NCI-H526 treated with DMSO at 0.1 percent for 48 hours (cell line): ENCODE measurements at regions not wholly inside any gene's neighbourhood (a gene's known extent, or its start where the extent isn't known, plus 50 kb on each side); places are given as distances from the start of the nearest gene placed in this dataset.

ENCODE experiments used
- DNase-seq: peaks from one replicate; lab custom pipeline; 2025; lab: John Stamatoyannopoulos, UW

DNA sequence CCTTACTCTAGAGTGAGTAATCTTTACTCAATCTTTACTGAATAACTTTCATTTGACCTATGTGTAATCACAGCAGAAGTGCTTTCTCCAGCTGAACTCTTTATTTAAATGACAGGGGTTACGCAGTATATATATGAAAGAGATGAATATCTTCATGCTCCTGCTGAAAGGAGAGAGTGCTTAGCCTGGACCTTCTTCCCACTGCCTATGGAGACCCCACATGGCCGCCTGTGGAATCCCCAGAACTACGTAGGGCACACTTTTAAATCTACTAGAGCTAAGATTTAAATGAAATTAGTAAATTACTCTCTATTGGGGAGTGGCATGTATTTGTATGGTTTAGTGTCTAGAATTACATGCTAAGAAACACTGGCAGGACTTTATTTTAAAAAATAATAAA, 391.2 kb downstream of the ANKRD50 start:
- DNase-seq = no peak

DNA sequence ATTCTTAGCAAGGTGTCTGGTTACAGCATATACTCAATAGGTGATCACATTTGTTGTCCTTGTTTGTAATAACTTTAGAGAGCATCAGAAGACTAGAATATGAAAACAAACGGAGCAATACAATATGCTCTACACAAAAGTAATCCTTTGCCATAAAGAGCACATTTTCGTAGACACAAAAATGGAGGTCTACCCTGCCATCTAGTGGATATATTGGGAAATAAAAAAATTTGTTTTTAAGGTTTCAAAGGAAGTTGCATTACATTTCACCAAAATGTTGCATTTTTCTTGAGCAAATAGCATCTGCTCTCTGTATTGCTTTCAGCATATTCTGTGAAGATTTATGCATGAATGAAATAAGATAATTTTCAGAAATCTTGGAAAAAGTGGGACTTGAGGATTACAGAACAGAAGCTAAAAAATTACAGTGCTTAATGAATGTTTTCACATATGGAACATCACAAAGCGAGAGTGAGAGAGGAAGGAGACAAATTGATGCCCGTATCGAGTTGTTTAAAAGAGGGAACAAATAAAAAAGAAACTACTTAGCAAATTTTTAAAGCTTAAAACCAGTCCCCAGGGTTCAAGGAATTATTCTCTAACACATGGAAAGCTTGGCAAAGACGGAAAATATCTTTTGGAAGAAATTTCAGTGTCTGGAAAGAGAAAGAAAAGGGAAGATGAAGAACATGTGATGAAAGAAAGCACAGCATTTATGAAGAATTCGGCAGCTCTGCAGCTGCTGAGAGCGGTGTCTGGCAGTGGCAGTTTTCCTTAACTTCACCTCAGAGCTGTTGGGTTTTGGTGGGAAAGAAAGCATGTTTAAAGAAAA, 390.1 kb downstream of the ANKRD50 start:
- DNase-seq = peak; percentile 36

DNA sequence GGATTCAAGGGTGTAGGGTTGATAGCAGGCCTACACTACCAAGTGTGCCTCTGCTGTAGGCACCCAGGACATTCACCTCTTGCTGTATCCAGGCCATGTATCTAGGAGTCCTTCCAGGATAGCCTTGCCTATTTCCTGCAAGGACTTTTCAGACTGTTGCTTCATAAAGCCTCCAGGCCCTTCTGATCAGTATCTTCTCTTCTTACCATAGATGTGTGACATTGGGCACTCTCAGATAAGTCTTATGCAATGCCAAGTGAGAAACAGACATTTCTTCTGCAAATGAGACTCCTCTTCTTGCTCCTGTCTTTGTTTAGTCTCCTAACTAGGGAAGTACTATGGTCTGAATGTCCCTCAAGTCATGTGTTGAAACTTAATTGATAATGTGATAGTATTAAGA, 386.8 kb downstream of the ANKRD50 start:
- no peak for DNase-seq

DNA sequence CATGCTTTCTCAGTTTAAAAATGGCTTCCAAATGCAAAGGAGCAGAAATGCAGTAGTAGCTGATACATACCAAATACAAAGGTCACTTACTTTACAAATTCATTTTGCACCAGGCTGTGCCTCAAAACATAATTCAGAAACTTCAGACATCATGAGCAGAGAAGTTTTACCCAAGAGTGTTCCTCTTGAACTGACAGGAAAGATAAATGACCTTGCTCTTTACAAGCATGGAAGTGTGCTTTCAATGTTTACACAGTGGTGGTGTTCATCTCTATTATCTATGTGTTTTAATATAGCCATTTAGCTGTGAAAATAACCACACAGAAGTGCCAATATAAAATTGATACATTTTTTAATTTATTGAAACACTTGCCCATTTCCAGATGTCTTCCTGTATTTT, 383.4 kb downstream of the ANKRD50 start:
- no peak for DNase-seq

DNA sequence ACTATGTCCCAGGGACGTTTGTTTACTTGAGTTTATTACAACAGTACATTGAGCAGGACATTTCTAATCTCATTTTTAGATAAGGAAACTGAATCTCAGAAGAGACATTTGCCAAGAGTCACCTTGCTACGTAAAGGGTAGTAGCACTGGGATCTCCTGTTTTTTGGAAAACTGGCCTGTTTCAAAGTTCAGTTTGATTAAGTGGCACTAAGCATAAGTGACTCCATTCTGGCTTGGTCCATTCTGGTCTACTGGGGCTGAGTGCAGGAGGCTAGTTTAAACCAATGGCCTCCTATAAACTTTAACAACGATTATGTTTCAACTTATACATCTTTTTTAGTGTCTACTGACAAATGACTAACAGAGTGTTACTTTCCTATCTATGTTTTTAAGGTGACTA, 382.5 kb downstream of the ANKRD50 start:
- DNase-seq = no peak

DNA sequence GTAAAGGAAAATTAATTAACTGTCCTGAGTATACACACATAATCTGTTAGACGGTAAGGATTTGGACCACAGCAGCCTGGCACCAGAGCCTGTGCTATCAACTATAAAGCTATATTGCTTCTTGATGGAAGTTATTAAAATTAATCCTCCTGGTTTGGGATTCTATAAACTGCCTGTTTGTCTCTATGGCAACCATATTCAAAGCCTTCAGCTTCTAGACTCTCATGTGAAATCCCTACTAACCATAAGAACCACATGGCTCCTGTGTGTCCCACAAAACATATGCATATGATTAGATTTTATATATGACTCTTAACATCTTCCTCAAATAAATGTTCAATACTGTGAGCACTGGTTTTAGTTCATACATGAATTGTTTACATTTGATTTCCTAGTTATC, 380.8 kb downstream of the ANKRD50 start:
- peak; percentile 9 for DNase-seq

DNA sequence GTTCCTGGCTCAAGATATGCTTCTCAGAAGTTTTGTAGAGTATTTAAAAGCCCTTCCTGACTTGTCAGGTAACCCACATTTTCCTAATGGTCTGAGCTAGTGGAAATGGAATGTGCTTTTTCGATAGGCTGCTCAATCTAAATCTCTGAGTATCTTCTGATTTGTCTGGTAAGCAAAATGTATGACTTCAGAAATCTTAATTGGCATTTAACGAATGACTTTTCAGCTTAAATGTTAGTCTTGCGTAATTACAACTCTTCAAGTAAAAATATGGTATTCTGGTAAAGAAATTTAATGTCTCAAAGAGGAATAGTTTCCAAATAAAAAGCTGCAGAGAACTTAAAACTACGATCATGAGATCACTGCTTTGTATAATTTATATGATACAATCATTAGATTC, 379.1 kb downstream of the ANKRD50 start:
- DNase-seq = no peak

DNA sequence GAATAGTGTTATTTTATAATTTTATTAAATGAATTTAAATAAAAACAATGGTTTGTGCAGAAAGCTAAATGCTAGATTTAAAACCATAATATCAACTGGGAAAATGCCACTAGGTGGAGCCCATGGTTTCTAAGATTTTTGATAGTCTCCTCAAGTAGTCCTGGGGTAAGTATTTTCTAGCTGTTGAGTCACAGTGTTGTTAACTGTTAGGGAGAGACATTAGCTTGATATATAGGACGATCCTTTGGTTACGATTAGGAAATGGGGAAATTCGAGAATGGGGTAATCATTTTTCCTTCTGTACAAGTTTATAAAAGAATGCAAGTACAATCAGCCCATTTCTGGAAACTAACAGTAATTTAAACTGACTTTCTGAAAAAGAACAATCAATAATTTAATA, 378.4 kb downstream of the ANKRD50 start:
- peak; percentile 31 for DNase-seq

DNA sequence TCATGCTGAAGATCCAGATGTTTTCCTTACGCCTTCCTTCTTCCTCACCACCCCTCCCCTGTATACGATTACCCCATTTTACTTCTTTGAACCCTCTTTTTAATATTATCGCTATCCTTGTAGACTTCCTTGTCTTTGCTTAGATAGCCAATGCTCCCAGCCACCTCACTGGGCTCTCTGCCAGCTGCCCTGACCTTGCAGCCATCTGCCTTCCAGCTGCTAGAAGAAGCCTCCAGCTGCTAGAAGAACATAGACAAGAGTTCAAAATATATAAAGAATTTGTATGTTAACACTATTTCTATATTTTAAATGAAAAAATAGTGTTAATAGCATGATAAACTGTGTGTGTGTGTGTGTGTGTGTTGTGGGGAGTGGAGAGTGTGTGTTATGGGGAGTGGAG, 374.7 kb downstream of the ANKRD50 start:
- DNase-seq = no peak

DNA sequence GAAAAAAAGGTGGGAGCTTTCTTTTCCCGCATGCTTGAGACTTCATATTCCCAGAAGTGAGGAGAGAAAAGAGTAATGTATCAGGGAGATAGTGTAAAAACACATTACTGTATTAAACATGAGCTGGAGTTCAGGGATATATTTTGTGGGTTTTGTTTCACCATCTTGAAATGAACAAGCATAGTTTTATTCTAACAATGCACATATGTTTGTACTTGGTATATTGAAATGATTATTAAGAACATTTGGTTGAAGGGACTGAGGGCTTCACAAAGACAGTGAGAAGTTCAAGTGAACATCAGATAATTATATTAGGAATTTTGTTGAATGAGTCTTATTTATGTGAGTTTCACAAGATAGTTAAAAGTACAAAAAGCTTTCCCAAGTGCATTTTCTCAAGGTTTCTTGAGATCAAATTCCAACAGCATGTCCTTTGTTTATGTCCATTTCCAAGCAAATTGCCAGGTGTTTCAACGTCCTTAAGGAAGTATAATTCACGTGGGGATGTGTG, 368.8 kb downstream of the ANKRD50 start:
- DNase-seq = no peak

DNA sequence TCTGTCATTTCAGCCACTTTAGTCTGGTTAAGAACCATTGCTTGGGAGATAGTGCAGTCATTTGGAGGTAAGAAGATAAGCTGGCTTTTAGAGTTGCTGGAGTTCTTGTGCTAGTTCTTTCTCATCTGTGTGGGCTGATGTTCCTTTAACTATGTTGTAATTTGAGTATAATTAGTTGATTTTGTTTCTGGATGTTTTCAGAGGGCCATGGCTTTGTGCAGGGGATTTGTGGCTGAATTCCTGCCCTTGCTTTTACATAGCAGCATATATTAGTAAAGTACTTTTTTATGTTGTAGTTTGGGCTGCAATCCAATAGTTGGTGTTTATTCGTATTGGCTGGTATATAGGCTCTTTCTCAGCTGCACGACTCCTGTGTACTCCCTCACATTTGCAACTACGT, 339.6 kb downstream of the ANKRD50 start:
- DNase-seq = no peak

DNA sequence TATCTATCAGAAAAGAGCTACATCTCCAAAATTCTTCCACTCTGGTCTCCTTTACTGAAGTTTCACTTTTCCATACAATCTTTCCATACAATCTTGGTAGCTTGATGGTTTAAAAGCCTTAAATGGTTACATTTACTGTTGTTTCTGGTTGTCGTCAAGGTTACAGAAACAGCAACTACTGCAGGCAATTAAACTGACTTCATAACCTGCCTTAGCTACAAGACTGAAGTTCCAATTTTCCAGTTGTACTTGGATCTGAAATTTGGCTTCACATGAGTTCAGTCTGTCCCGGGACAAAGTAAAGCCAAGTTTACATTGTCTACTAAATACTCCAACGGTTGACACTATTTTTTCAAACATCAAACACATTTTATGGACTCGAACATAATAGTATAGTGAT, 326.4 kb downstream of the ANKRD50 start:
- DNase-seq = no peak

DNA sequence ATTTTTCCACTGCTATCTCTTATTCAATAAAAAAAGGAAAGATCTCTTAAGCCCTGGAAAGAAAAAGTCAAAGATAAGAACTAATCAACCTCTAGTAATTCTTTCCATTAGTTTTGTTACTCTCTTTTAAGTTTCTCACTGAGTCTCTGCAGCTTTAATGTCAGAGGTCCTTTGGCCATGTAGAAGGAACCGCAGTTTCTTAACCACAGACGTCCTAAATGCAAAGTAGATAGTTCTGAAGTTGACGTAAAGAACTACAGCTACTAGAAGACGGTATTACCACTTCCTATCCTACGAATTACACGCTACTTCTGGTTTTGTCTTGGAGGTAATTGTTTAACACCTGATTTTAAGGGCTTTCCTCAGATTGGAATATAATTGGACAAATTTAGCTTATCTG, 325.9 kb downstream of the ANKRD50 start:
- DNase-seq = no peak

DNA sequence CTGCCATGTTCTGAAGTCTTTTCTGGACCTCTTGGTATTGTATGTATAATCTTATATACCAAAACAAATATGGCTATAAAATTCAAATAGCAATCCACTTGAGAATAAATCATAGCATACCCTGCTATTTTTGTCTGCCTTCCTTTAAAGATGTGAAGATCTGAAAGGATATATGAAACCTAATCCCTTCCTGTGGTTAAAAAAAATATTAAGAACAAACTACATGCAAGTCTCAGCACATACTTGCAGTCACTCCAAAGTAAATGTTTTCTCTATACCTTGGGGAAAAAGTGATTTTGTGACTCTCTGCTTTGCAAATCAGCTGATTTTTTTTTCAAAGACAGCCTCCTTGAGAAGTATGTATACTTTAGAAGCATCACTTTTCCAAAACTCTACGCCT, 322.9 kb downstream of the ANKRD50 start:
- no peak for DNase-seq

DNA sequence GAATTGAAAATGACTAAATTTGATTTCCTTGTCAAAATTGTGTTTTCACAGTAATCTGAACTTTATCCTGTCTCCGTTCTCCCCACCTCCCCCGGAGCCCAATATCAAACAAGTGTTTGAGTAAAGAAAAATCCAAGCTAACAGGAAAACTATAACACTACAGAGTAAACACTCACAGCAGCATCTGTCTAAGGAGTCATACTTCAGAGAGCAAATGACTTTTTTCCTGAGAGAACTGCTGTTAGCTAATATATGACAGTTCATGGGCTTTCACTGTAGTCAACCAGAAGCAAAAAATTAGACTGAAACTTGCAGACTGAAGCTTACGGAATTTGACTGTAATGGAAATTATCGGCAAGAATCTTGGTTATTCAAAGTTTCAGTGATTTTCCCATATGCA, 321.7 kb downstream of the ANKRD50 start:
- DNase-seq = no peak

DNA sequence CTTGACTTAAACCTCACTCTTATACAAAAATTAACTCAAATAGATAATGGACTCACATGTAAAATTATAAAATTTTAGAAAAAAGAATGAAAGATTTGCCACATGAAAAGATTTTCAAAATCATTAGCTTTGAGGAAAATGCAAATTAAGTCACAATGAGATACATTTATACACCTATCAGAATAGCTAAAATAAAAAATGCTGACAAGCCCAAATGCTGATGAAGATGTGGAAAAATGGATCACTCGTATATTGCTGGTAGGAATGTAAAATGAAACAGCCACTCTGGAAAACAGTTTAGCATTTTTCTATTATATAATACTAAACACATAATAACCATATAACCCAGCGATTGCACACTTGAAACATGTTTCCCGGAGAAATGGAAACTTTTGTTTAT, 316.2 kb downstream of the ANKRD50 start:
- DNase-seq = no peak

DNA sequence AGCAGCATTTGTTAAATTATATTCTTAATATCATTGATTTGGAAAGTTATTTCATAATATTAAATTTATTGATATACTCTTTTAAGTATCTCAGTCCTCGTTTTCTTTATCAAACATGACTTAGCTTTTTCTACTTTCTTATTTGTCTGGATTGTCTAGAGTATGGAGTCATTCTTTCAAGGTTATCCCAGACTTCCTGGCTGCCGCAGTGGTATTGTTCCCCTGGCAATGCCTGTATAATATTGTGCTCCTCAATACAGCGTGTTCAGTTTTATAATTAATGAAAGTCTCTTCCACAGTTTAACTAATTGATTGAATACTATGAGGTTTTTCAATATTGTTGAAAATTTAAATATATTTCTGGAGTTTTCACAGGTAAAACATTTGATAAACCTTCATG, 310.9 kb downstream of the ANKRD50 start:
- no peak for DNase-seq

DNA sequence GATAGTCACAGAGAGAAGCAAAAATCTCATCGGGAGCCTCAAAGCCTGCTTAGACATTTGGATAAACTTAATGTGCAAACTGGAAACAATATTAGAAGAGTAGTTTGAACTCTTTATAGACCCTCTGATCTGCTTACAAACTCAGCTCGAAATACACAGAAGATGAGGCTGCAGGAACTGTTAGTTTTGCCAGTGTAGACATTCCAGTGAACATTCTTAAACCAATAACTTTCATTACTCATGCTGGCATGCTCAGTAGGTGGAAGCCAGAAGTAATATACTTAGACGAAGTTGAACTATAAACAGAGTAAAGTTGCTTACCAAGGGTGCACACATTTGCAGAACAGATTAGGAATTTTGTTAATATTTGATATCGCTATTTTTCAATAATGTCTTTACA, 303.5 kb downstream of the ANKRD50 start:
- DNase-seq = no peak

DNA sequence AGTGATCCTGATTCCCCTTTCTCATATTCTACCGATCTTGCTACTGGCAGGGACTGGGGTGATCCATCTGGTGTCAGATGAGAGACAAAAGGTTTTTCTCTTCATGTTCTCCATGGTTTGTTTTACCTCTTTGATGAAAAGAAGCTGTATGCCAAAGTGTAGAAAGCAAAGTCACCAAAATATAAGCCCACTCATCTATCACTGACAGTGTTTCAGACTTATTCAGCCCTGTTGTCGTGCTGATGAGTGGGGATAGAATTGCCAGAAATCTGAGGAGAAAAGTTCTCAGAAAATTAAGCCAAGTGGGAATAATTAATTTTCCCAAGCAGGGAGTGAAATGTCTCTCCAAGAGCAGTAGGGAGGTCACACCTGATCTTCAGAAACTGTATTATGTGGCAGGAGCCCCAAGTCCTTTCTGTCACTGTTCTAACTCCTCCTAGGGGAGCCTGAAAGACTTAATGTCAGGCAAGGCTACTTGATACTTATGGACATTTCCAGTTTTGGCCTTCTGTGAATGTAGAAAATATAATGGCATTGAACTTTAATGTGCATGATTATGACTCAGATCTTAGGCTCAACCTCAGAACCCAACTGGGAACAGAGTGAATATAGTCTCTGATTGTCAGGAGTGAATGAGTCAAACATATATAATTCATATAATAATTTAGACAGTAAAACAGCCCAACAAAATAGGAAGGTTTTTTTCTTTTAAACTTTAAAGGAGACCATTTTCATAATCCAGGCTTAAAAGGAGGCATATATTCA, 298.1 kb downstream of the ANKRD50 start:
- no peak for DNase-seq

DNA sequence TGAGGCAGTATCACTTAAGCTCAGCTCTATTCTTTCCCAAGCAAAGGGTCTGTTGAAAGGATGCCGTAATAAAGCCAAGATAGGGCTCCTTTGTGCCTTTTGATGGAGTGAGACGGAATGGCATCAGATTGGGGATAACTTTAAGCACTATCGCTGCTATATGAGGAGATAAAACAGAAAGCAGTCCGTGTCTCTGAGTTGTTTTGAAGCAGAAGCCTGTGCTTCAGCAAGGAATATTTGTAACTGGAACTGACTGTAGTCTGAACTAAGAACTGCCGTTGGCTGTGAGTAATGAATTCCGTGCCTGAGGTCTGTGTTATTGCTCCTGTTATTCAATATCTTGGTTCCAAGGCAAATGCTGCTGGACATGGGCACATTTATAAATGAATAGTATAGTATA, 297.4 kb downstream of the ANKRD50 start:
- no peak for DNase-seq

DNA sequence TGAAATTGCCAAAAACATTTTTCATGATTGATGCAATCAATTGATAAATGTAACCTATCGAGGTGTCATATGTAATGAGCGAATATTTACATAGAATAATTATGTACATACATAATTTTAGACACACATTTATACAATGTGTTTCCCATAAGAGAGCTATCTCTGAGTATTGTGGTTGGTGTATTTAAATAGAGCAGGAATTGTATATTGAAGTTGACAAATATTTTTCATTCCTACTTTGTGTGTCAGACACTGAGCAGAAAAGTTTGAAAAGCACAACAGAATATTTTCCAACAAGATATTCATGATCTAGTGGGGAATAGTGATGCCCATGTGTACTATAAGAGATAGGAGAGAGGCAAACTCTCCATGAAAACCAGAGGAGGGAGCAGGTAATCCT, 295.2 kb downstream of the ANKRD50 start:
- no peak for DNase-seq

DNA sequence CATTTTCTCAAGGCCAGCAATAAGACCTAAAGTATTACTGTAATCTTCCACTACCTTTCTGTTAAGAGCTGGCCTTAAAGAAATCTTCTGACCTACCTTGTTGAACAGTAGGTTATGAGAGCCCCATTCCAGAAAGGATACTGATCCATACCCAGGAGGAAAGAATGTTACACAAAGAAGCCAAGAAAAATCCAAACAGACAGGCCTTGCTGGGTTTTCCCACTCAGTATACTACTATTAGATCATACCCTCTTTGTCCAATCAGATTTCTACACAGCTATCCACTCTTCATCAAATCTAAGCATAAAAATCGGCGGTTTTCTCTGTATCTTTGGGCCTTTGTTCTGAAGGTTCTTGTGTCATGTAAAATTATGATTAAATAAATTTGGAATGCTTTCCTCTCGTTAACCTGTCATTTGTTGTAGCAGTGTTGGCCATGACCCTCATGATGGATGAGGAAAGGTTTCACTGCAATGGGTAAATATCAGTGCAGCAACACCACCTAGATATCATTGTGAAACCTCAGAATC, 292.3 kb downstream of the ANKRD50 start:
- DNase-seq = no peak

DNA sequence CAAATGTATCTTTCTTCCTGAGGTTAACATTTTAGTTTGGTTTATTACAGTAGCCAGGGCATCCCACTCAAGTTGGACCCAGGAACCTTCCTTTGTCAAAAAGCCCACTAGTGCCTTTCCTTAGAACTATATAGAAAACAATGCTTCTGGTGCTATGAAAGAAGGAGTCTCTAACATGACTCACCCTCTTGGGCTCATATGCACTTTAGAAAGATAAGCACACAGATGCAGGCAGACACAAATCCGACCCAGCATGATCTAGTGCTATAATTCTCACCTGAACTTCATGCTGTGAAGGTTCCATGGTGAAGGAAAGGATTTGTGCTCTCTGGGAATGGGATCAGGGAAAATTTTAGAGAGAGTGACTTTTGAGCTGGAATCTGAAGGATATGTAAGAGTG, 289.4 kb downstream of the ANKRD50 start:
- no peak for DNase-seq
